IPS-18a (cell line): ENCODE measurements at regions not wholly inside any gene's neighbourhood (a gene's known extent, or its start where the extent isn't known, plus 50 kb on each side); places are given as distances from the start of the nearest gene placed in this dataset.

Experiments
- H3K27ac ChIP-seq: one replicate; pipeline ENCODE4 v1.5.1; 2013; ENCODE audit warnings: low read length
- H3K27me3 ChIP-seq: one replicate; pipeline ENCODE4 v1.6.1; 2013; ENCODE audit warnings: mild to moderate bottlenecking, low read length; ENCODE audit not compliant: control insufficient read depth, insufficient read depth
- H3K36me3 ChIP-seq: one replicate; pipeline ENCODE4 v1.6.1; 2013; ENCODE audit warnings: low read depth, low read length; ENCODE audit not compliant: control insufficient read depth
- H3K4me1 ChIP-seq: one replicate; pipeline ENCODE4 v1.6.1; 2013; ENCODE audit warnings: low read depth, low read length; ENCODE audit not compliant: control insufficient read depth
- H3K4me3 ChIP-seq: one replicate; pipeline ENCODE4 v1.5.1; 2013; ENCODE audit warnings: low read length
- H3K9ac ChIP-seq: one replicate; pipeline ENCODE4 v1.6.1; 2013; ENCODE audit warnings: mild to moderate bottlenecking, low read length, moderate library complexity
- H3K9me3 ChIP-seq: one replicate; pipeline ENCODE4 v1.6.1; 2013; ENCODE audit warnings: low read depth, low read length; ENCODE audit not compliant: control insufficient read depth

DNA sequence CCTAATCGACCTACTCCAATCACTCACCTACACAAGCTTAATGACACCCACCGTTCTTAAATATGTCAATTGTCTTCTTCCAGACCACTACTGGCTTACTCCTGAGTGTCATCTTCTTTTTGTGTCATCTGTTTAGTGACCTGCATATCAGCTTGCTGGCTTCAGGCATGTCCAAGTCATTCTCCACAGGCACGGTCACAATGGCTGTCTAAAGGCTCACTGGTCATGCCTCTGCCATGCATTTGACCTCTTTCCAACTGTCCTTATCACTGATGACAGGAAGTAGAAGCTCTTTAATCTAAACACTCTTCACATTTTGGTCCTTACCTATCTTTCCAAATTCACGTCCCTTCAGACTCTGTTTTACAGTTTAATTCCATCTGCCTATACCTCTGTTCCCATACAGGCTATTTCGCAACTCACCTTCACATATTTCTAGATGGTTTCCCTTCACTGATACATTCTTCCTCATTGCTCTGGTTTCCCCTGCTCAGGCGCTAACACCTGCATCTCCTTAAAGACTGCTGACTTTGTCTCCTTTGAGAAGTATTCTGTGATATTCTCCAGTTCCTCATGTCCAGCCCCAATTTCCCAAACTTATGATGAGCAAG, 217.5 kb downstream of the TRIB2 start:
- no peaks in the 10 kb centered on the region for H3K27me3 ChIP-seq
- H3K9ac ChIP-seq = no peak overlapping the region

DNA sequence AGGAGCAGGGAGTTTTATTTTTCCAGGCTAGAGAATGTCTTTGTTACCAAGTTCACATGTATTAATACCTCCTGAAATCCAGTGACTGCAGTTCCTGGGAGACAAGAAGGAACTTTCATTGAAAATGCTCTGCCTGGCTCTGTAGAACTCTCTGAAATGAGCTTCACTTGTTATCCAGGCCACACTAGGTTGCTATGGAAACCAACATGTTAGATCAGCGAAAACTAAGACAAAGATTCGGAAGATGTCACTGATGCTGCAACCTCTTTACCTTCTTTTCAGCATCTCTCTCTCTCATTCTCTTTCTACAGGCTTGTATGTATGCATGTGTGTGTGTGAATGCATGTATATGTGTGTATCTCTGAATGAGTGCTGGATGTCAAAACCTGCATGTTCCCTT, 218.5 kb downstream of the TRIB2 start:
- no peaks in the 10 kb centered on the region for H3K9me3 ChIP-seq
- peaks cover 5% of the 10 kb centered on the region for H3K4me1 ChIP-seq
- no peak overlapping the region for H3K27ac ChIP-seq
- H3K9ac ChIP-seq = no peak overlapping the region
- no peaks in the 10 kb centered on the region for H3K36me3 ChIP-seq
- H3K27me3 ChIP-seq = no peaks in the 10 kb centered on the region
- H3K4me3 ChIP-seq = no peak overlapping the region

More for the DNA sequence above, 217.5 kb downstream of the TRIB2 start:
- Histone ChIP-seq H3K4me3 (no peak overlapping the region), H3K27ac (no peak overlapping the region), H3K9me3 (no peaks in the 10 kb centered on the region), H3K36me3 (no peaks in the 10 kb centered on the region), H3K4me1 (peaks cover 13% of the 10 kb centered on the region)

DNA sequence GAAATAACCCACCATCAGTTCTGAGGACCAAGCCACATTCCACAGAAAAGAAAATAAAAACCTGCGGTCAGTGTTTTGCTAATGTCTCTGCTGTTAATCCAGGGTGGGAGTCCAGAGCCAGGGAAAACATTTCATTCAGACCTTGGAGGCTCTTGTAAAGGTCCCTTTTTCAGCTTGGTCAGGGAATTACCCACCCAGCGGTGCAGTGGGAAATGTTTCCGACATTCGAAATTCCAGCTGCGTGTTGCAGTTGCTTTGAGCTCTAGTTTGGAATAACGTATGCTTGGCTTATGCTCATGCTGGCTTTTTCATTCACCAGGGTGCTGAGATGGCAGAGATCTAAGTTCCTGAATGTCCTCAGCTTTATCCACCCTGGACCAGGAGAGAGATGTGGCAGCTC, 219.1 kb downstream of the TRIB2 start:
- Histone ChIP-seq H3K27ac (no peak overlapping the region), H3K9me3 (no peaks in the 10 kb centered on the region), H3K9ac (no peak overlapping the region), H3K27me3 (no peaks in the 10 kb centered on the region), H3K36me3 (no peaks in the 10 kb centered on the region), H3K4me3 (no peak overlapping the region), H3K4me1 (peaks cover 2% of the 10 kb centered on the region)

DNA sequence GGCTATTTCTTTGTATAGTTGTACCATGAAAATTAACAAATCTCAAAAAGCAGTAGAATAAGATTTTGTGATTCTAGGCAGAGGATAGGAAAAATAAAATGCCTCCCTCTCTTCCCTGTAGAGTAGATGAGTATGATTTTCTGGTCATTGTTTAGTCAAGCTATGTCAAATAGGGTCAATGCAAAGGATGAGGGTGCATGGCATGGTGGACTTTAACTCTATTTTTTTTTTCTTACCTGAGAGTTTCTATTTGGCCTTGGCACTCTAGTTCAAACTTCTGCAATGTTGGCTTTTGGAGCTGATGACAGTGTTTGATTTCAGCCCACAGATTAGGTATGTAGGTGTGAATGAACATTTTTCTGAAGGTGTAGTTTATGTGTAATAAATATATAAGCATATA, 224.5 kb downstream of the TRIB2 start:
- no peaks in the 10 kb centered on the region for H3K9me3 ChIP-seq
- no peaks in the 10 kb centered on the region for H3K36me3 ChIP-seq
- no peaks in the 10 kb centered on the region for H3K4me1 ChIP-seq
- H3K4me3 ChIP-seq = no peak overlapping the region
- no peaks in the 10 kb centered on the region for H3K27me3 ChIP-seq
- no peak overlapping the region for H3K9ac ChIP-seq
- no peak overlapping the region for H3K27ac ChIP-seq

DNA sequence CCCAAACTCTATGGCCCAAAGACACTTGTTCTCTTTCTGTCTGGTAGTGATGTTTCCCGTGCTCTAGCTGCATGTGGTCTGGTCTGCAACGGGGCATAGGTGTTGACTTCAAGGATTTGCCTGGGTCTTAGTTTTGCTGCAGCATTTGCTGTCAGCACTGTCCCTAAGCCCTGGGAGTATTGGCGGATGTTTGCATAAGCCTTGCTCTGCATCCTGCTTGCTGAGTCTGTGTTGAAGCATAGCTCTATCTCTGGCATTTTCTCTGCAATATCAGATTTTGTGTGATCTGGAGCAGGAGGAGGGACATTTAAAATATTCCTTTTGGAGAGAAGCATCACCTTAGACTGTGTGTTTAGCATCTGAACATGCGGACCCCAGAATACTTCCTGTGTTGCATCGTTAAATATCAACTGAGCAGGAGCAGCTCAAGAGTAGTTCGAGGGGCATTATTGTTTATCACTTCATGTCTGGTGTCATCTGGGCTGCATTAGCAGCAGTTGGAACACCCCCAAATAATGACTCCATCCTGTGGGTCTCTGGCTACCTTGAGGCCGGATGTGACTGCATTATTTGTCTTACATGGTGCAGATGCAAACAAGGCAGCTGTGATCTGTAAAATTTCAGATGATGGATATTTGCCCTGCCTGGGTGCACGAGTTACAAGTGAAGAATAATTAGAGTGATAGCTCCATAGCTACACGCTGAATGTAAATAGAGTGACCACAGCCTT, 231.7 kb downstream of the TRIB2 start:
- Histone ChIP-seq H3K9ac (no peak overlapping the region), H3K4me1 (peaks cover 4% of the 10 kb centered on the region), H3K4me3 (no peak overlapping the region), H3K9me3 (no peaks in the 10 kb centered on the region), H3K36me3 (no peaks in the 10 kb centered on the region), H3K27me3 (no peaks in the 10 kb centered on the region), H3K27ac (no peak overlapping the region)

DNA sequence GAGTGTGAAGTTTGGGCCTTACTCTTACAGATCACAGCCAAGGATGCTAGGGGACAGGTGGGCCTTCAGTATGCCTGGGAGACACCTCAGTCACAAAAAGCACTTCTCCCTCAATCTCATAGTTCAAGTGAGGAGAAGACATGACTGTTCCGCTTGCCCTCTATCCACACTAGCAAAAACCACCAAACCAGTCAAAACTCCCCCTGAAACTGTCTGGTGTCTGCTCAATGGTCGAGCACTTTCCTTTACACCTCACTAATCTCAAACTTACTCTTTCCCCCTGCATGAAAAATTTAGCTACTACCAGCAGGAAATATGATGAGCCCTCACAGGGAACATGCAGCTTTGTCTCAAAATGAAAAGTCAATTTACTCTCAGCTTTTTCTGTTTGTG, 232.2 kb downstream of the TRIB2 start:
- Histone ChIP-seq H3K27me3 (no peaks in the 10 kb centered on the region), H3K4me3 (no peak overlapping the region), H3K9me3 (no peaks in the 10 kb centered on the region), H3K36me3 (no peaks in the 10 kb centered on the region), H3K9ac (no peak overlapping the region), H3K27ac (no peak overlapping the region), H3K4me1 (peaks cover 4% of the 10 kb centered on the region)

DNA sequence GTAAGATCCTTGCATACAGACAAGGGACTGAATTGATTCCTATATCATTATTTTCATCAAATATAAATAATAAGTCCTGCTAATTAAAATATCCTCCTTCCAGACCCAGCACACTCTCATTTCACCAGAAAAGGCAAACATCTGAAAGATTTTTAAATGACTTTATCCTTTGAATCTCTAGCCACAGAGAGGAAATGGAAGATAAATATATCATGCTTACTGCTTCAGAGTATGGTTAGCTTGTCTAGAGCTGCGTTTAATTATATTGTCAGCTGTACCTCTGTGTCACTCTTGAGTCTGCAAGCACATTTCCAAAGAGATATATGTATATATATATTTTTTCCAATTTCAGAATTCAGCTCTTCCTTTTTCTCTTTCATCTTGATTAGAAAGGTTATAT, 232.7 kb downstream of the TRIB2 start:
- H3K36me3 ChIP-seq = no peaks in the 10 kb centered on the region
- no peak overlapping the region for H3K9ac ChIP-seq
- H3K4me3 ChIP-seq = no peak overlapping the region
- no peak overlapping the region for H3K27ac ChIP-seq
- H3K4me1 ChIP-seq = peaks cover 4% of the 10 kb centered on the region
- H3K27me3 ChIP-seq = no peaks in the 10 kb centered on the region
- H3K9me3 ChIP-seq = no peaks in the 10 kb centered on the region

DNA sequence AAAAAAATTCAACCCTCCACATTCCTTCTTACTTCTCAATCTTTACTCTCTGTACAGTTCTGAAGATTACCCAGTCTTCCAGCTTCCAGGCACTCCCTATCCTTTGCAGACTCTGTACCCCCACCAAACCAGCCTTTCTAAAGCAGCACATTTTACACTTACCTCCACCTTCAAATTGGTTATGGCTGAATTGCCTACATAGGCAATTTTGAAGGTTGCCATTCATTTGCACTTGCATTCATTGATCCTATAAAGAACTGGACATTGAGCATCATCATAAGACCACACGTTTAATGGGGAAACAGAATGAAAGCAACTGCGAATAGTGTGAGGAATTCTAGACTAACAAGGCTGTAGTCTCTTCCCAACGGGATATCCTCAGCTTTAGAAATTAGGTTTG, 233.4 kb downstream of the TRIB2 start:
- peaks cover 4% of the 10 kb centered on the region for H3K4me1 ChIP-seq
- H3K4me3 ChIP-seq = no peak overlapping the region
- H3K27ac ChIP-seq = no peak overlapping the region
- H3K36me3 ChIP-seq = no peaks in the 10 kb centered on the region
- no peaks in the 10 kb centered on the region for H3K27me3 ChIP-seq
- H3K9me3 ChIP-seq = no peaks in the 10 kb centered on the region
- no peak overlapping the region for H3K9ac ChIP-seq

DNA sequence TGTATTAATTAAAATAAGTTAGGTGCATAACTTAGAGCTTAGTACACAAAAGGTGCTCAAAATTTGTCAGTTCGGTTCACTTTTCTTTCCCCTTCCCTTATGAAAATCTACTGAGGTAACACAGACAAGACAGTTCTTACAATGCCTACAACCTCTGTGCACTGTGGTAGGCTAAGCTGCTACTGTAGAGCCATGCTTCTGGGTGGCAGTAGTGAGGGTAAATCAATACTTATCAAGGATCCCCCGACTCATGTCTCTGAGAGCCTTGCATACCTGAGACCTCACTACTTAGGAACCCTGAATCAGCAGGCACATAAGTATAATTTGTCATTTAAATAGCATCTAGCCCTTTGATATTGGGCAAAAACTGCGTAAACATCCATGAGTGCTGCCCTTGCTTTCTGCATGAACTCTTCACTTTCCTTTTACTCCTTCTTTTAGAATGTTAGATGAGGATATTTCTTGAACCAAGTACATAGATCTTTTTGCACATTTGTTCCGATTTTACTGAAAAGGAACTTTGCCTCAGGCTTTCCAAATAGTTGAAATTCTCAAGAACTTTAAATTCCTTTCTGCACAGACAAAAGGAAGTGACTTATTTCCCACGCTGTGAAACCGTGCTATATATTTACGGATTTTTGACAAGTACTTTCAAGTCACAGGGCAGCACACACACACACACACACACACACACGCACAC, 234.4 kb downstream of the TRIB2 start:
- peaks cover 4% of the 10 kb centered on the region for H3K4me1 ChIP-seq
- H3K27ac ChIP-seq = no peak overlapping the region

DNA sequence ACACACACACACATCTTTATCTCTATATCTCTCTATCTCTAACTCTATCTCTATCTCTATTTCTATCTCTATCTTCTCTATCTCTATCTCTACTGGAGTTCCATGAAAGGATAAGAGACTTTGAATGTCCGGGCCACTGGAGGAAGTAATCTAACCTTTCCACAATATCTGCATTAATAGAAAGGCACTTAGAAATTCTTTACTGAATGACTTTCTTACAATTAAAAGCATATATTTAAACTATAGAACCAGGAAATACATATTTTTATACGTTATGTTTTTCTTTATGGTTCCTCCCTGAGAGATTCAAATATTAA, 234.9 kb downstream of the TRIB2 start:
- no peaks in the 10 kb centered on the region for H3K36me3 ChIP-seq
- H3K9ac ChIP-seq = no peak overlapping the region
- no peaks in the 10 kb centered on the region for H3K9me3 ChIP-seq
- peaks cover 4% of the 10 kb centered on the region for H3K4me1 ChIP-seq
- H3K27ac ChIP-seq = no peak overlapping the region
- no peaks in the 10 kb centered on the region for H3K27me3 ChIP-seq
- no peak overlapping the region for H3K4me3 ChIP-seq

More for the DNA sequence above, 234.4 kb downstream of the TRIB2 start:
- no peaks in the 10 kb centered on the region for H3K27me3 ChIP-seq
- H3K9me3 ChIP-seq = no peaks in the 10 kb centered on the region
- no peaks in the 10 kb centered on the region for H3K36me3 ChIP-seq
- no peak overlapping the region for H3K9ac ChIP-seq
- no peak overlapping the region for H3K4me3 ChIP-seq

DNA sequence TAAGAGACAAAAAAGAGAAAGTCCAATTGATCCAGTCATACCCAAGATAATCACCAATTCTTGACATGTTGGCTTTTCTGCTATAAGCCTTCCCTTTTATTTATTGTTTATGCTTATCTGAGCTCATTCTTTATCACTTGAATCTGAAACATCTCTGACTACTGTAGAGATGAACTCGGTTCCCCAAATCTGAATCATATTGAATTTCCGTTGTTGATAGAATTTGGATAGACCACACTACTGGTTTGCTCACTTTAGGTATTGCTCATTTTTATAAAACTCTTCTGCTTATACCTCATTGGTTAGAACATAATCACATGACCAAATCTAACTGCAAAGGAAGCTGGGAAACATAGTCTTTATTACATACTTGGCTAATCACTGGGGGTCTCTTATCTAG, 236.9 kb downstream of the TRIB2 start:
- Histone ChIP-seq H3K27ac (no peak overlapping the region), H3K36me3 (no peaks in the 10 kb centered on the region), H3K4me3 (no peak overlapping the region), H3K27me3 (no peaks in the 10 kb centered on the region), H3K9ac (no peak overlapping the region), H3K9me3 (no peaks in the 10 kb centered on the region), H3K4me1 (peaks cover 4% of the 10 kb centered on the region)

DNA sequence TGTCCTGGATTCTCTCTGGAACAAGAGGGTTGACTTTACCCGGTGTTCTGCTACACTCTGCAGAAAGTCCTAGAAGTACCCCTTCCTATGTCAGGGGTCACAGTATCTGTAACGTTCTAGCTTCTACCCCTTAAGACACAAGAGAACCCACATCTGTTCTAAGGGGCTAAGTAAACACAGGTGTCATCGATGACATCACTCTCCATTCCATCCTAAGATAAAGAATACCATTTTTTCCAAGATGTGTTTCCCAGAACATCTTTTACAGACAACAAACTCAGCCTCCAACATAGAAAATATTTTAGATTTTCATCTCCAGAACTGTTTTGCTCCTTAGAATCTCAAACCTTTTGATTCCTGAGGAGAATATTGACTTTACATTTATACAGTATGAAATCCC, 239.1 kb downstream of the TRIB2 start:
- H3K9me3 ChIP-seq = peaks cover 2% of the 10 kb centered on the region
- no peak overlapping the region for H3K9ac ChIP-seq
- peaks cover 4% of the 10 kb centered on the region for H3K4me1 ChIP-seq
- H3K27me3 ChIP-seq = no peaks in the 10 kb centered on the region
- no peak overlapping the region for H3K4me3 ChIP-seq
- no peak overlapping the region for H3K27ac ChIP-seq
- H3K36me3 ChIP-seq = no peaks in the 10 kb centered on the region
